Panc1 (cell line): ENCODE measurements at regions not wholly inside any gene's neighbourhood (a gene's known extent, or its start where the extent isn't known, plus 50 kb on each side); places are given as distances from the start of the nearest gene placed in this dataset.

Experiments used
- ATAC-seq: fragments of 200-7000 bp; cut with Tn5 transposase; 2 replicates; pipeline ENCODE4 v1.9.1; 2020; ENCODE audit warnings: mild to moderate bottlenecking, moderate library complexity
- BruUV-seq: library from RNA; stranded (reverse); fragments of 400-500 nt; replicated peaks from 2 replicates; lab custom pipeline; 2021; lab: Mats Ljungman, UMichigan
- CTCF ChIA-PET: fragments of 300-600 bp; sonication (Branson Sonifier 250); formaldehyde crosslinking; loops from one replicate; lab custom pipeline; 2022; ENCODE audit warnings: antibody characterized with exemption; lab: Charles Lee
- POLR2A ChIA-PET: fragments of 300-600 bp; sonication (Branson Sonifier 250); formaldehyde crosslinking; loops from one replicate; lab custom pipeline; 2022; ENCODE audit warnings: antibody characterized with exemption; lab: Charles Lee
- DNase-seq: peaks from one replicate; pipeline ENCODE4 v3.0.0-alpha.2; 2010; ENCODE audit warnings: low read depth, low spot score
- H3K27ac ChIP-seq: 2 replicates; pipeline ENCODE4 v1.5.1; 2011; ENCODE audit warnings: mild to moderate bottlenecking, low read length, inconsistent platforms
- H3K27me3 ChIP-seq: fragments of 200-500 bp; sonication (Bioruptor generic); 2 replicates; pipeline ENCODE4 v1.6.0; 2014; ENCODE audit warnings: low read length, inconsistent platforms; ENCODE audit not compliant: control insufficient read depth, insufficient read depth
- H3K36me3 ChIP-seq: fragments of 200-500 bp; sonication (Bioruptor generic); 2 replicates; pipeline ENCODE4 v1.5.1; 2014; ENCODE audit warnings: inconsistent platforms, mild to moderate bottlenecking, low read length, moderate library complexity; ENCODE audit not compliant: control insufficient read depth, insufficient read depth
- H3K4me1 ChIP-seq: 2 replicates; pipeline ENCODE4 v1.5.1; 2011; ENCODE audit warnings: inconsistent platforms, mild to moderate bottlenecking, low read length, moderate library complexity; ENCODE audit not compliant: control insufficient read depth, insufficient read depth
- H3K4me3 ChIP-seq, 2 experiments: 2 replicates each; pipeline ENCODE4 v1.5.1; 2011 to 2012; ENCODE audit warnings: low read depth in 2 of 2, low read length in 2 of 2, mild to moderate bottlenecking in 2 of 2, inconsistent platforms in 1 of 2, moderate library complexity in 1 of 2
- H3K9me3 ChIP-seq: fragments of 200-500 bp; sonication (Bioruptor generic); 2 replicates; pipeline ENCODE4 v1.5.1; 2014; ENCODE audit warnings: low read depth, mild to moderate bottlenecking, inconsistent platforms, low read length, moderate library complexity; ENCODE audit not compliant: control insufficient read depth, insufficient read depth
- POLR2AphosphoS5 ChIP-seq: IDR thresholded peaks from 2 replicates; pipeline ENCODE4 v1.6.1; 2012; ENCODE audit warnings: mild to moderate bottlenecking, low read depth, low read length, moderate library complexity
- SIN3A ChIP-seq: IDR thresholded peaks from 2 replicates; pipeline ENCODE4 v1.6.1; 2012; ENCODE audit warnings: low read depth, mild to moderate bottlenecking, low read length, moderate library complexity, borderline replicate concordance; ENCODE audit not compliant: insufficient read depth
- TCF7L2 ChIP-seq: IDR thresholded peaks from 2 replicates; pipeline ENCODE4 v1.6.1; 2011; ENCODE audit warnings: mild to moderate bottlenecking, low read depth, low read length, inconsistent platforms
- in situ Hi-C: cut with HindIII; loops from 2 replicates; pipeline ENCODE4 v1.10.0; 2016; ENCODE audit warnings: low sequenced_read_pairs, low pct_unique_long_range_greater_than_20kb
- intact Hi-C: fragments of 100-400 bp; cut with micrococcal nuclease; formaldehyde crosslinking; loops from one replicate; pipeline ENCODE4 v1.10.0; 2022; ENCODE audit not compliant: unreplicated experiment
- TF ChIP-seq, protein P1 (sequence below), 2 experiments: IDR thresholded peaks; 2 replicates each; pipeline ENCODE4 v1.6.1; 2011 to 2012; ENCODE audit warnings: low read depth in 2 of 2, control low read depth in 1 of 2, low read length in 1 of 2, mild to moderate bottlenecking in 1 of 2, moderate library complexity in 1 of 2; ENCODE audit not compliant: insufficient read depth in 1 of 2
- TF ChIP-seq, protein P2 (sequence below): fragments of 450-650 bp; IDR thresholded peaks from 2 replicates; pipeline ENCODE4 v1.5.1; 2017; ENCODE audit warnings: mild to moderate bottlenecking

DNA sequence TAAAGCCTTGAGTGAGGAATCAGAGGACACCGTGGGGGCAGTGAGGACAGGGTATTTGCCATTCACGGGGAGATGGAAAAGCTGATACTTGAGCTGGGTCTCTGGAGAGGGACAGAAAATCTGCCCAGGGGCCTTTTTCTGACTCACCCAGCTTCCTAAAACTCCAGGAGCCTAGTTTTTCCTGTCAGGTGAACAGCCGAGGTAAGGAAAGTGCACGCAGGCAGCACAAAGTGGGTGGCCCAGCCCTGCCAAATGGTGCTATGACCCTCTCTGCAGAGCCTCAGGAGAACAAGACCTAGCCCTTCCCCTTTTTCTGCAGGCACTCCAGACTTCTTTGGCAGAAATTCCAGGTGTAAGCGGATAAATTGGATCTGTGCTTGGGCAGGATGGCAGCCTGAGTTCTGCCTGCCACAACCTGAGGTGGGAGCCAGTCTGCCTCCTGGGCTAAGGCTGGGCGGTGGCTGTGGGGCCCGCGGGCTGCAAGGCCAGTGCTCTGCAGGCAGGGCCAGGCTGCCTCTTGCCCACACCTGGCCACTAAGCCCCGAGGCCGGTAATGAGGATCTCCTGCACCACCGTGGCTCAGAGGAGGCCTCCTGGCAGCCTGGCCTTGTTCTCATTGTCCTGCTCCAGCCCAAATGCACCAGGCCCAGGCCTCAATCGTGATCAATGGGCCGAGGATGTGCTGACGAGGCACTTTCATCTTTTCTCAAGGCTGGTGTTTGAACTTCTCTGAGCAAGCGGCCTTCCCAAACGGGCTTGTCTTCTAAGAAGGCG is 72.9 kb upstream of the LMO1 start:
- Histone ChIP-seq H3K9me3 (no peaks in the 10 kb centered on the region), H3K27ac (no peak overlapping the region), H3K36me3 (no peaks in the 10 kb centered on the region), H3K4me1 (no peaks in the 10 kb centered on the region), H3K27me3 (no peaks in the 10 kb centered on the region), H3K4me3 (no peak overlapping the region)
- in situ Hi-C loops = no loop called here
- ATAC-seq (no peak), DNase-seq (no peak)
- ChIA-PET POLR2A (no interaction called here), CTCF (no interaction called here)
- TF ChIP-seq SIN3A (no peak), TCF7L2 (no peak), POLR2AphosphoS5 (no peak)
- TF ChIP-seq, protein P1, sequence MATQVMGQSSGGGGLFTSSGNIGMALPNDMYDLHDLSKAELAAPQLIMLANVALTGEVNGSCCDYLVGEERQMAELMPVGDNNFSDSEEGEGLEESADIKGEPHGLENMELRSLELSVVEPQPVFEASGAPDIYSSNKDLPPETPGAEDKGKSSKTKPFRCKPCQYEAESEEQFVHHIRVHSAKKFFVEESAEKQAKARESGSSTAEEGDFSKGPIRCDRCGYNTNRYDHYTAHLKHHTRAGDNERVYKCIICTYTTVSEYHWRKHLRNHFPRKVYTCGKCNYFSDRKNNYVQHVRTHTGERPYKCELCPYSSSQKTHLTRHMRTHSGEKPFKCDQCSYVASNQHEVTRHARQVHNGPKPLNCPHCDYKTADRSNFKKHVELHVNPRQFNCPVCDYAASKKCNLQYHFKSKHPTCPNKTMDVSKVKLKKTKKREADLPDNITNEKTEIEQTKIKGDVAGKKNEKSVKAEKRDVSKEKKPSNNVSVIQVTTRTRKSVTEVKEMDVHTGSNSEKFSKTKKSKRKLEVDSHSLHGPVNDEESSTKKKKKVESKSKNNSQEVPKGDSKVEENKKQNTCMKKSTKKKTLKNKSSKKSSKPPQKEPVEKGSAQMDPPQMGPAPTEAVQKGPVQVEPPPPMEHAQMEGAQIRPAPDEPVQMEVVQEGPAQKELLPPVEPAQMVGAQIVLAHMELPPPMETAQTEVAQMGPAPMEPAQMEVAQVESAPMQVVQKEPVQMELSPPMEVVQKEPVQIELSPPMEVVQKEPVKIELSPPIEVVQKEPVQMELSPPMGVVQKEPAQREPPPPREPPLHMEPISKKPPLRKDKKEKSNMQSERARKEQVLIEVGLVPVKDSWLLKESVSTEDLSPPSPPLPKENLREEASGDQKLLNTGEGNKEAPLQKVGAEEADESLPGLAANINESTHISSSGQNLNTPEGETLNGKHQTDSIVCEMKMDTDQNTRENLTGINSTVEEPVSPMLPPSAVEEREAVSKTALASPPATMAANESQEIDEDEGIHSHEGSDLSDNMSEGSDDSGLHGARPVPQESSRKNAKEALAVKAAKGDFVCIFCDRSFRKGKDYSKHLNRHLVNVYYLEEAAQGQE (IDR thresholded peaks at IDR 0.05; ENCODE audit: insufficient read depth in 1 of 2, low read depth in 2 of 2, low read length in 1 of 2) = no peak
- intact Hi-C loops = no loop called here
- BruUV-seq = no TSS peak

DNA sequence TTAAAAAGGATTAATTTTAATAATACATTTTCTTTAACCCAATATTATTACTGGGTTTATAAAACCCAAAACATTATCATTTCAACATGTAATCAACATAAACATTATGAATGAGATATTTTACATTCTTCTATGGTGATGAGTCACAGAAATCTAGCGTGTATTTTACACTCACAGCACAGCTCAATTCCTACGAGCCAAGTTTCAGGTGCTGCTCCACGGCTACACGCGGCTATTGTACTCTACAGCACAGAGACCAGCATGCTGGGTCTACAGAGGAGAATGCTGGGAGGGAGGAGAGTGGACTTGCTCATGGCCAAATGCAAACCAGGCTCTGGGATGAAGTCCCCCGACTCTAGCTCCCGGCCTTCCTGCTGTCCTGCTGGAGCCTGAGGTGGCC is 72.0 kb upstream of the LMO1 start:
- POLR2A ChIA-PET = no interaction called here
- no peaks in the 10 kb centered on the region for H3K4me1 ChIP-seq
- no TSS peak for BruUV-seq
- in situ Hi-C loops (no loop called here), intact Hi-C loops (no loop called here)
- H3K36me3 ChIP-seq = no peaks in the 10 kb centered on the region
- H3K27ac ChIP-seq = no peak overlapping the region
- no peaks in the 10 kb centered on the region for H3K27me3 ChIP-seq
- no peak for DNase-seq
- no peak for TF ChIP-seq POLR2AphosphoS5
- TF ChIP-seq TCF7L2 = no peak
- TF ChIP-seq, protein P1 (IDR thresholded peaks at IDR 0.05; ENCODE audit: insufficient read depth in 1 of 2, low read depth in 2 of 2, low read length in 1 of 2) = no peak
- TF ChIP-seq, protein P2, sequence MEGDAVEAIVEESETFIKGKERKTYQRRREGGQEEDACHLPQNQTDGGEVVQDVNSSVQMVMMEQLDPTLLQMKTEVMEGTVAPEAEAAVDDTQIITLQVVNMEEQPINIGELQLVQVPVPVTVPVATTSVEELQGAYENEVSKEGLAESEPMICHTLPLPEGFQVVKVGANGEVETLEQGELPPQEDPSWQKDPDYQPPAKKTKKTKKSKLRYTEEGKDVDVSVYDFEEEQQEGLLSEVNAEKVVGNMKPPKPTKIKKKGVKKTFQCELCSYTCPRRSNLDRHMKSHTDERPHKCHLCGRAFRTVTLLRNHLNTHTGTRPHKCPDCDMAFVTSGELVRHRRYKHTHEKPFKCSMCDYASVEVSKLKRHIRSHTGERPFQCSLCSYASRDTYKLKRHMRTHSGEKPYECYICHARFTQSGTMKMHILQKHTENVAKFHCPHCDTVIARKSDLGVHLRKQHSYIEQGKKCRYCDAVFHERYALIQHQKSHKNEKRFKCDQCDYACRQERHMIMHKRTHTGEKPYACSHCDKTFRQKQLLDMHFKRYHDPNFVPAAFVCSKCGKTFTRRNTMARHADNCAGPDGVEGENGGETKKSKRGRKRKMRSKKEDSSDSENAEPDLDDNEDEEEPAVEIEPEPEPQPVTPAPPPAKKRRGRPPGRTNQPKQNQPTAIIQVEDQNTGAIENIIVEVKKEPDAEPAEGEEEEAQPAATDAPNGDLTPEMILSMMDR = no peak
- TF ChIP-seq SIN3A = no peak
- no peak overlapping the region for H3K4me3 ChIP-seq
- no peak for ATAC-seq
- H3K9me3 ChIP-seq = no peaks in the 10 kb centered on the region
- CTCF ChIA-PET = no interaction called here
